Esophagus (tissue), 2 donors: ENCODE measurements at regions not wholly inside any gene's neighbourhood (a gene's known extent, or its start where the extent isn't known, plus 50 kb on each side); places are given as distances from the start of the nearest gene placed in this dataset.
"Not testable (repeated sequence)": the region's sequence is repeated elsewhere in the genome, so short reads cannot be mapped to it uniquely, and the experiment has no call there.

Experiments
- H3K27ac ChIP-seq, 2 donors: one replicate each; pipeline ENCODE4 v1.5.1; 2013; ENCODE audit warnings: low read depth in 2 of 2, mild to moderate bottlenecking in 2 of 2, inconsistent platforms in 1 of 2, low read length in 1 of 2, moderate library complexity in 1 of 2
- H3K27me3 ChIP-seq, 2 donors: one replicate each; pipeline ENCODE4 v1.6.1; 2013; ENCODE audit warnings: low read length in 2 of 2, control low read depth in 1 of 2, mild to moderate bottlenecking in 1 of 2; ENCODE audit not compliant: insufficient read depth in 2 of 2, control insufficient read depth in 1 of 2
- H3K36me3 ChIP-seq, 2 donors: one replicate each; pipeline ENCODE4 v1.6.1; 2013; ENCODE audit warnings: low read length in 1 of 2; ENCODE audit not compliant: control insufficient read depth in 2 of 2, insufficient read depth in 2 of 2
- H3K4me1 ChIP-seq, 2 donors: one replicate each; pipeline ENCODE4 v1.6.1; 2013; ENCODE audit warnings: low read length in 1 of 2; ENCODE audit not compliant: control insufficient read depth in 2 of 2, insufficient read depth in 2 of 2
- H3K4me3 ChIP-seq, 2 donors: one replicate each; pipeline ENCODE4 v1.5.1; 2013; ENCODE audit warnings: low read length in 2 of 2, mild to moderate bottlenecking in 2 of 2, low read depth in 1 of 2, moderate library complexity in 1 of 2
- H3K9me3 ChIP-seq, 2 donors: one replicate each; pipeline ENCODE4 v1.6.1; 2013; ENCODE audit warnings: mild to moderate bottlenecking in 2 of 2, low read depth in 1 of 2, low read length in 1 of 2, moderate library complexity in 1 of 2; ENCODE audit not compliant: control insufficient read depth in 2 of 2, insufficient read depth in 1 of 2
- WGBS, 2 donors: extraction: QIAGEN DNeasy Blood & Tissue Kit; methylation state at CpG; one replicate each; pipeline ENCODE4 v1.1.7; 2013; 5-methylcytosine and 5-hydroxymethylcytosine counted together
- donor health status: healthy with polysubstance abuse.
- donor health status: Bipolar disorder and iron deficiency.

GRCh38 chrX:140447150-140447549 lies 57.7 kb downstream of the SOX3 start:
- Histone ChIP-seq H3K27ac (no peak overlapping the region), H3K4me1 (no peaks in the 10 kb centered on the region), H3K9me3 (no peaks in the 10 kb centered on the region), H3K4me3 (no peak overlapping the region), H3K27me3 (peaks cover 0 to 11% of the 10 kb centered on the region in 2 donors), H3K36me3 (no peaks in the 10 kb centered on the region)
- WGBS, 2 donors = 47 to 60% methylated on average over 1 of the region's 1 CpG

GRCh38 chrX:140440876-140441275 lies 64.0 kb downstream of the SOX3 start:
- H3K27ac ChIP-seq = no peak overlapping the region
- H3K27me3 ChIP-seq = no peaks in the 10 kb centered on the region
- no peaks in the 10 kb centered on the region for H3K9me3 ChIP-seq
- WGBS, 2 donors = 18 to 28% methylated on average over 8 of the region's 8 CpGs
- H3K4me3 ChIP-seq = no peak overlapping the region
- H3K4me1 ChIP-seq = no peaks in the 10 kb centered on the region
- no peaks in the 10 kb centered on the region for H3K36me3 ChIP-seq

- H3K27ac ChIP-seq = no peak overlapping the region
- WGBS, 2 donors = 6 to 19% methylated on average over 35 of the region's 35 CpGs
- no peaks in the 10 kb centered on the region for H3K27me3 ChIP-seq
- no peaks in the 10 kb centered on the region for H3K4me1 ChIP-seq
- H3K4me3 ChIP-seq = no peak overlapping the region
- H3K9me3 ChIP-seq = no peaks in the 10 kb centered on the region
- H3K36me3 ChIP-seq = no peaks in the 10 kb centered on the region
Measured at GRCh38 chrX:140439476-140439875, 65.4 kb downstream of the SOX3 start.

GRCh38 chrX:140434347-140434746 lies 70.5 kb downstream of the SOX3 start:
- WGBS, 2 donors = 39 to 42% methylated on average over 2 of the region's 2 CpGs
- Histone ChIP-seq H3K4me1 (no peaks in the 10 kb centered on the region), H3K27me3 (no peaks in the 10 kb centered on the region), H3K27ac (no peak overlapping the region), H3K9me3 (no peaks in the 10 kb centered on the region), H3K4me3 (no peak overlapping the region), H3K36me3 (no peaks in the 10 kb centered on the region)

DNA sequence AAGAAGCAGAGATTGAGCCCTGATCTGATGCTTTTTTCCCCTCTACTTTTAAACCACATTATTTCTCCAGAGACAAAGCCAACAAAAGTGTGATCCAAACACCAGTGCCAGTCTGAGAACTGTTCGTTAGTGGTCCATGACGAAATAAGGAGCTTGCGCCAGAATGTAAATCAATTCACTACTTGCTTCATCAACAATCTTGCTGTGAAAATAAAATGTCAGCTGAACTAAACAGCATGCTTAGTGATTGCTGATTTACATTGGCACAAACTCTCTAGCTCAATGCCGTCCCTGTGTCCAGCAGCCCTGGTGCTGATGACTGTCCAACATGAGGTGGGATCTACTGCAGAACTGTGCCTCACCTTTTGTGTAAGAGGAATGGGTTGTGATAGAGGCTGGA lies 71.3 kb downstream of the SOX3 start:
- no peaks in the 10 kb centered on the region for H3K9me3 ChIP-seq
- H3K27me3 ChIP-seq = no peaks in the 10 kb centered on the region
- no peak overlapping the region for H3K4me3 ChIP-seq
- H3K36me3 ChIP-seq = no peaks in the 10 kb centered on the region
- H3K4me1 ChIP-seq = no peaks in the 10 kb centered on the region
- H3K27ac ChIP-seq = no peak overlapping the region
- WGBS, 2 donors = 42 to 58% methylated on average over 4 of the region's 4 CpGs

GRCh38 chrX:140432346-140433175 lies 72.3 kb downstream of the SOX3 start:
- no peaks in the 10 kb centered on the region for H3K27me3 ChIP-seq
- no peaks in the 10 kb centered on the region for H3K36me3 ChIP-seq
- H3K4me1 ChIP-seq = no peaks in the 10 kb centered on the region
- 32 to 41% methylated on average over 4 of the region's 4 CpGs for WGBS, 2 donors
- no peak overlapping the region for H3K27ac ChIP-seq
- no peaks in the 10 kb centered on the region for H3K9me3 ChIP-seq
- no peak overlapping the region for H3K4me3 ChIP-seq

- Histone ChIP-seq H3K36me3 (no peaks in the 10 kb centered on the region), H3K27ac (no peak overlapping the region), H3K4me3 (no peak overlapping the region), H3K9me3 (no peaks in the 10 kb centered on the region), H3K27me3 (no peaks in the 10 kb centered on the region), H3K4me1 (no peaks in the 10 kb centered on the region)
- WGBS, 2 donors = 32 to 67% methylated on average over 5 of the region's 5 CpGs
Measured at GRCh38 chrX:140431521-140431920, 73.3 kb downstream of the SOX3 start.

DNA sequence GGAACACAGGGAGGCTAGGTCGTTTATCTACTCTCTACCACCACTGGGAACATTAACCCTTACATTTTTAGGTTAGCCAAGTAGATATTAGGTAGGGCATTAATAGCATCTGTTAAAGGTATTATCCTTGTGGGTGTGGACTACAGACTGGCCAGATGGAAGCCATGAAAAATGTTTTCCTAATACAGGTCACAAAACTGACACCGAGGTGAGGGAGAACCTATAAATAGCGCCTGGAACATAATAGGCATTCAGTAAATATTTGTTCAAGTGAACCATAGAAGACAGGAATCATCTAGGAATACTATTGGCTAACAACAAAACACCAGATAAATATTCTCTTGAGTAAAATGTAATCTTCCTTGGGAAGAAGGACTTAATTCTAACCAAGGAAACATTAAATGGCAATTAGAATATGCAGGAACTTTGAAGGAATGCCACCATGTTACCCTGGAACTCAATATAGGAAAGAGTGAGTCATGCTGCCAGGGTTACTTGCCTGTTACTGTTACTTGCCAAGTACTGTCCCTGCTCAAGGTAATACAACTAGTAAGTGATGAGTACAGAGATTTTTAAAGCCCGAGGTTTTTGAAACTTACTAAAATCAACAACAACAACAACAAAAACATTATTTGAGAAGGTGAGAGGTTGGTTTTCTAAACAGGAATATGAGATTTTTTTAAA lies 79.0 kb downstream of the SOX3 start:
- WGBS, 2 donors = 35 to 50% methylated on average over 4 of the region's 4 CpGs
- Histone ChIP-seq H3K36me3 (no peaks in the 10 kb centered on the region), H3K27ac (no peak overlapping the region), H3K27me3 (no peaks in the 10 kb centered on the region), H3K4me3 (no peak overlapping the region), H3K9me3 (no peaks in the 10 kb centered on the region), H3K4me1 (no peaks in the 10 kb centered on the region)

- no peaks in the 10 kb centered on the region for H3K36me3 ChIP-seq
Measured at GRCh38 chrX:140422501-140422900, 82.4 kb downstream of the SOX3 start.

GRCh38 chrX:140402131-140402530 lies 102.7 kb downstream of the SOX3 start:
- H3K4me1 ChIP-seq, H3K9me3 ChIP-seq, H3K27ac ChIP-seq, H3K4me3 ChIP-seq, H3K36me3 ChIP-seq, H3K27me3 ChIP-seq: not testable (repeated sequence)
- 64 to 83% methylated on average over 1 of the region's 1 CpG for WGBS, 2 donors

More at GRCh38 chrX:140422501-140422900, 82.4 kb downstream of the SOX3 start:
- Histone ChIP-seq H3K4me3 (no peak overlapping the region), H3K27ac (no peak overlapping the region), H3K27me3 (no peaks in the 10 kb centered on the region), H3K4me1 (no peaks in the 10 kb centered on the region), H3K9me3 (no peaks in the 10 kb centered on the region)
